ENCODE measurements at regions not wholly inside any gene's neighbourhood (a gene's known extent, or its start where the extent isn't known, plus 50 kb on each side); places are given as distances from the start of the nearest gene placed in this dataset.

- TF ChIP-seq EZH2phosphoT487 (IDR thresholded peaks at IDR 0.05; ENCODE audit: unreplicated experiment) (no peak), CTCF (conservative IDR thresholded peaks at IDR 0.05; ENCODE audit: low read depth in 2 of 2) (no peak), EZH2 (IDR thresholded peaks at IDR 0.05; ENCODE audit: low read depth, unreplicated experiment) (no peak), REST (IDR thresholded peaks at IDR 0.05; ENCODE audit: unreplicated experiment) (no peak), ZNF462 (CRISPR knock-in tag; IDR thresholded peaks at IDR 0.05) (no peak), POLR2AphosphoS5 (IDR thresholded peaks at IDR 0.05; ENCODE audit: low read depth) (no peak), JUNB (IDR thresholded peaks at IDR 0.05; ENCODE audit: unreplicated experiment) (no peak)
Measured at GRCh38 chr14:87076146-87076545, 916.8 kb downstream of the GALC start.

Data from GM23338 (cell line).